Adrenal gland (tissue), 9 donors: ENCODE measurements at regions not wholly inside any gene's neighbourhood (a gene's known extent, or its start where the extent isn't known, plus 50 kb on each side); places are given as distances from the start of the nearest gene placed in this dataset.

Source experiments
- DNase-seq, 7 donors: peaks; one replicate each; pipeline ENCODE4 v3.0.0-alpha.2; 2019 to 2020
- H3K27ac ChIP-seq, 5 donors: fragments of 200-600 bp; sonication (generic) in 4 of 5; 1 replicate in 3 of 5; 2 replicates in 2 of 5; pipeline versions ENCODE4 v1.5.1 to v1.8.0; 2016 to 2020; ENCODE audit warnings: mild to moderate bottlenecking in 1 of 5
- H3K27me3 ChIP-seq: fragments of 200-600 bp; 2 replicates; pipeline ENCODE4 v1.8.0; 2021
- H3K36me3 ChIP-seq, 2 donors: fragments of 200-600 bp; replicated peaks in 1 of 2; 1 replicate in 1 of 2; 2 replicates in 1 of 2; pipeline versions ENCODE4 v1.5.1 to v1.8.0; 2018 to 2022
- H3K4me1 ChIP-seq, 2 donors: fragments of 200-600 bp; replicated peaks in 1 of 2; 1 replicate in 1 of 2; 2 replicates in 1 of 2; pipeline versions ENCODE4 v1.5.1 to v1.8.0; 2018 to 2021
- H3K4me3 ChIP-seq, 4 donors: fragments of 200-600 bp; sonication (generic) in 3 of 4; one replicate each; pipeline ENCODE4 v1.5.1; 2016 to 2018
- H3K9me3 ChIP-seq, 3 donors: fragments of 200-600 bp; sonication (generic) in 1 of 3; replicated peaks in 1 of 3; 1 replicate in 2 of 3; 2 replicates in 1 of 3; pipeline versions ENCODE4 v1.5.1 to v1.8.0; 2016 to 2021
- POLR2A ChIP-seq, 2 donors: fragments of 450-650 bp; IDR thresholded peaks; one replicate each; pipeline ENCODE4 v1.6.1; 2017; ENCODE audit warnings: antibody characterized with exemption in 2 of 2, mild to moderate bottlenecking in 2 of 2, moderate library complexity in 1 of 2
- WGBS, 4 donors: extraction: QIAGEN DNeasy Blood & Tissue Kit in 2 of 4; methylation state at CpG; one replicate each; pipeline versions ENCODE4 v1.1.5 to v1.1.7; 2013 to 2017; 5-methylcytosine and 5-hydroxymethylcytosine counted together
- intact Hi-C, 2 donors: fragments of 100-400 bp; cut with DNase I; formaldehyde crosslinking; loops; one replicate each; pipeline versions ENCODE4 v1.14.1 to v1.15.0; 2022 to 2023
- TF ChIP-seq, protein P1 (sequence below), 6 experiments: fragments of 450-650 bp in 4 of 6; fragments of 200-600 bp in 2 of 6; sonication (generic) in 1 of 6; IDR thresholded peaks; 1 replicate in 5 of 6; 2 replicates in 1 of 6; pipeline versions ENCODE4 v1.5.1 to v1.8.0; 2016 to 2021; ENCODE audit warnings: antibody characterized with exemption in 6 of 6, mild to moderate bottlenecking in 2 of 6, moderate library complexity in 1 of 6
- donor health status: healthy with polysubstance abuse.
- donor health status: Bipolar disorder and iron deficiency.
- donor health status: DM: yes; HTN: yes; CAD: no.
- donor health status: DM: no; HTN: no; CAD: no.
- donor health status: DM: no; HTN: no; CAD: no.

DNA sequence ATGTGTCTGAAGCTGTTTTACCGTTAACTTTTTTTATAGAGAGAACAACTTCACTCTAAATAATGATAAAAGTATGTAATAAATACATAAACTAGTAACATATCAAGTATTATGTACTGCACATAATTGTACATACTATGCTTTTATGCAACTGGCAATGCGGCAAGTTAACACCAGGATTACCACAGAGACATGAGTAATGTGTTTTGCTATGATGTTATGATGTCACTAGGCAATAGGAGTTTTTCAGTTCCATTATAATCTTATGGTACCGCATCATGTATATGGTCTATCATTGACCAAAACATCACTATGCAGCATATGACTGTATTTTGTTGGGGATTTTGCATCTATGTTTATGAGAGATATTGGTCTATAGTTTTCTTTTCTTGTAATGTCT lies 326.4 kb upstream of the TARS1 start:
- no peak for DNase-seq
- H3K9me3 ChIP-seq: no peaks in the 10 kb centered on the region
- H3K4me1 ChIP-seq: no peaks in the 10 kb centered on the region
- intact Hi-C loops: no loop called here
- H3K27ac ChIP-seq: no peak overlapping the region
- WGBS, 4 donors: 84 to 95% (median 91%) methylated on average over 3 of the region's 3 CpGs
- no peaks in the 10 kb centered on the region for H3K27me3 ChIP-seq
- TF ChIP-seq POLR2A (IDR thresholded peaks at IDR 0.05): no peak
- TF ChIP-seq, protein P1, sequence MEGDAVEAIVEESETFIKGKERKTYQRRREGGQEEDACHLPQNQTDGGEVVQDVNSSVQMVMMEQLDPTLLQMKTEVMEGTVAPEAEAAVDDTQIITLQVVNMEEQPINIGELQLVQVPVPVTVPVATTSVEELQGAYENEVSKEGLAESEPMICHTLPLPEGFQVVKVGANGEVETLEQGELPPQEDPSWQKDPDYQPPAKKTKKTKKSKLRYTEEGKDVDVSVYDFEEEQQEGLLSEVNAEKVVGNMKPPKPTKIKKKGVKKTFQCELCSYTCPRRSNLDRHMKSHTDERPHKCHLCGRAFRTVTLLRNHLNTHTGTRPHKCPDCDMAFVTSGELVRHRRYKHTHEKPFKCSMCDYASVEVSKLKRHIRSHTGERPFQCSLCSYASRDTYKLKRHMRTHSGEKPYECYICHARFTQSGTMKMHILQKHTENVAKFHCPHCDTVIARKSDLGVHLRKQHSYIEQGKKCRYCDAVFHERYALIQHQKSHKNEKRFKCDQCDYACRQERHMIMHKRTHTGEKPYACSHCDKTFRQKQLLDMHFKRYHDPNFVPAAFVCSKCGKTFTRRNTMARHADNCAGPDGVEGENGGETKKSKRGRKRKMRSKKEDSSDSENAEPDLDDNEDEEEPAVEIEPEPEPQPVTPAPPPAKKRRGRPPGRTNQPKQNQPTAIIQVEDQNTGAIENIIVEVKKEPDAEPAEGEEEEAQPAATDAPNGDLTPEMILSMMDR (IDR thresholded peaks at IDR 0.05): no peak
- no peaks in the 10 kb centered on the region for H3K36me3 ChIP-seq
- H3K4me3 ChIP-seq: no peak overlapping the region

DNA sequence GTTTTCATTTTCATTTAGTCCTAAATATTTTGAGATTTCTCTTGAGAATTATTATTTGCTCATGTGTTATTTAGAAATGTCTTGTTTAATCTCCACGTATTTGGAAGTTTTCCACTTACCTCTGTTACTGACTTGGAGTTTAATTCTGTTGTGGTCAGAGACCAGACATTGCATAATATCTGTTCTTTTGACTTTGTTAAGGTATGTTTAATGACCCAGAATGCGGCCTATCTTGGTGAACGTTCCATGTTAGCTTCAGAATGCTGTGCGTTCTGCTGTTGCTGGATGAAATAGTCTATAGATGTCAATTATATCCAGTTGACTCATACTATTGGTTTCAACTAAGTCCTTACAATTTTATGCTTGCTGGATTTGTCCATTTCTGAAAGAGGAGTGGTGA lies 325.3 kb upstream of the TARS1 start:
- no peaks in the 10 kb centered on the region for H3K4me1 ChIP-seq
- intact Hi-C loops: no loop called here
- no peak for DNase-seq
- WGBS, 4 donors: 89 to 95% (median 92%) methylated on average over 4 of the region's 4 CpGs
- H3K27ac ChIP-seq: no peak overlapping the region
- H3K36me3 ChIP-seq: no peaks in the 10 kb centered on the region
- TF ChIP-seq POLR2A (IDR thresholded peaks at IDR 0.05): no peak
- TF ChIP-seq, protein P1 (IDR thresholded peaks at IDR 0.05): no peak
- H3K4me3 ChIP-seq: no peak overlapping the region
- no peaks in the 10 kb centered on the region for H3K9me3 ChIP-seq
- no peaks in the 10 kb centered on the region for H3K27me3 ChIP-seq

DNA sequence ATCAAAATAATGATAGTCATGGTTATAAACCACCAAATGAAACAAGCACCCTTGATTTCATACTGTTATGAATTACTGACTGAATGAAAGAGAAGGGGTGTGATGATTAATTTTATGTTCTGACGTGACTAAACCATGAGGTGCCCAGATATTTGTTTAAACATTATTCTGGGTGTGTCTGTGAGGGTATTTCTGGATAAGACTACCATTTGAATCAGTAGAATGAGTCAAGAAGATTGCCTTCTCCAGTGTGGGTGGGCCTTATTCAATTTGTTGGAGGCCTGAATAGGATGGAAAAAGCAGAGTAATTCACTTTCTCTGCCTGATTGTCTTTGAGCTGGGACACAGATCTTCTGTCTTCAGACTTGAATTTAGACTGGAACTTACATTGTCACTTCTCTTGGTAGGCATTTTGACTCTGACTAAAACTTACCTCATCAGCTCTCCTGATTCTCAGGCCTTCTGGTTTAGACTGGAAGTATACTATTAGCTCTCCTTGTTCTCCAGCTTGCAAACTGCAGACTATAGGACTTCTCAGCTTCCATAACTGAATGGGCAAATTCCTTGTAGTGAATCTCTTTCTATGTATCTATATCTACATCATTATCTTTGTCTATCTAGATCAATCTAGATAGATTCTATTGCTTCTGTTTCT lies 321.9 kb upstream of the TARS1 start:
- no peaks in the 10 kb centered on the region for H3K27me3 ChIP-seq
- TF ChIP-seq, protein P1 (IDR thresholded peaks at IDR 0.05): no peak
- WGBS, 4 donors: 77 to 88% (median 87%) methylated on average over 1 of the region's 1 CpG
- no peaks in the 10 kb centered on the region for H3K4me1 ChIP-seq
- no peak overlapping the region for H3K27ac ChIP-seq
- no peak overlapping the region for H3K4me3 ChIP-seq
- H3K9me3 ChIP-seq: no peaks in the 10 kb centered on the region
- intact Hi-C loops: no loop called here
- DNase-seq: no peak
- no peaks in the 10 kb centered on the region for H3K36me3 ChIP-seq

DNA sequence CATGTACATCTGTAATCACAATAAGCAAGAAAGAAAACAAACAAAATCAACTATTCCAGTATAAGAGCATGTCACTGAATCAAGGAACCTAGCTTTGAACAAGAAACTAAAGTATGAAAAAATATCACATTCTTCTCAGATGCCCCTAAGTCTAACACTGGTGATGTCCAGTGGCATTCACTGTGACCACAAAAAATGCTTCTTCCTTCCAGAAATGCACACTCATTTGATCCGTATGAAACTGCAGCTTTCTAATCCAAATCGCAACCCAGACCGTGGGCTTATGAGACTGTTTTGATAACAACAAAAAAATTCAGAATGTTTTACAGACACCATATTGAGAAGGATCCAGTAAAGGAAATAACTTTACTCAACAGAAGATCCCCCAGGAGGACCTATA lies 320.1 kb upstream of the TARS1 start:
- Histone ChIP-seq H3K27me3 (no peaks in the 10 kb centered on the region), H3K36me3 (no peaks in the 10 kb centered on the region), H3K4me3 (no peak overlapping the region), H3K9me3 (no peaks in the 10 kb centered on the region), H3K27ac (no peak overlapping the region), H3K4me1 (no peaks in the 10 kb centered on the region)
- intact Hi-C loops: no loop called here
- WGBS, 4 donors: 75 to 95% (median 83%) methylated on average over 3 of the region's 3 CpGs
- TF ChIP-seq, protein P1 (IDR thresholded peaks at IDR 0.05): no peak
- TF ChIP-seq POLR2A (IDR thresholded peaks at IDR 0.05): no peak
- DNase-seq: no peak
